H9 (cell line): ENCODE measurements at regions not wholly inside any gene's neighbourhood (a gene's known extent, or its start where the extent isn't known, plus 50 kb on each side); places are given as distances from the start of the nearest gene placed in this dataset.

ENCODE experiments used
- DNase-seq: peaks from one replicate; pipeline ENCODE4 v3.0.0-alpha.2; 2017
- H2AFZ ChIP-seq: one replicate; pipeline ENCODE4 v1.6.1; 2013; ENCODE audit warnings: mild to moderate bottlenecking, low read length, control low read depth, moderate library complexity
- H2AK5ac ChIP-seq: 2 replicates; pipeline ENCODE4 v1.6.1; 2013; ENCODE audit warnings: low read length, control low read depth, mixed read lengths; ENCODE audit not compliant: insufficient read length
- H2BK120ac ChIP-seq: one replicate; pipeline ENCODE4 v1.6.1; 2013; ENCODE audit warnings: low read depth, mild to moderate bottlenecking, low read length, control low read depth, inconsistent platforms; ENCODE audit not compliant: poor library complexity, severe bottlenecking
- H2BK12ac ChIP-seq: 2 replicates; pipeline ENCODE4 v1.6.1; 2013; ENCODE audit warnings: low read length, control low read depth, mixed read lengths, low read depth; ENCODE audit not compliant: insufficient read length
- H2BK15ac ChIP-seq: 2 replicates; pipeline ENCODE4 v1.6.1; 2013; ENCODE audit warnings: low read depth, low read length, control low read depth
- H2BK20ac ChIP-seq: one replicate; pipeline ENCODE4 v1.6.1; 2013; ENCODE audit warnings: low read depth, mild to moderate bottlenecking, low read length, control low read depth, inconsistent platforms; ENCODE audit not compliant: poor library complexity, severe bottlenecking
- H2BK5ac ChIP-seq: 2 replicates; pipeline ENCODE4 v1.6.1; 2013; ENCODE audit warnings: low read length, control low read depth, mixed read lengths; ENCODE audit not compliant: insufficient read length
- H3K14ac ChIP-seq: 2 replicates; pipeline ENCODE4 v1.6.1; 2013; ENCODE audit warnings: low read length, control low read depth; ENCODE audit not compliant: insufficient read depth
- H3K18ac ChIP-seq: 2 replicates; pipeline ENCODE4 v1.6.1; 2013; ENCODE audit warnings: low read depth, mild to moderate bottlenecking, mixed read lengths, low read length, control low read depth; ENCODE audit not compliant: insufficient read length
- H3K23ac ChIP-seq: 2 replicates; pipeline ENCODE4 v1.6.1; 2013; ENCODE audit warnings: low read length, control low read depth, mixed read lengths, low read depth; ENCODE audit not compliant: insufficient read length
- H3K23me2 ChIP-seq: 2 replicates; pipeline ENCODE4 v1.6.1; 2013; ENCODE audit warnings: low read depth, mild to moderate bottlenecking, mixed read lengths, low read length, control low read depth; ENCODE audit not compliant: insufficient read length, poor library complexity, severe bottlenecking
- H3K27ac ChIP-seq: 2 replicates; pipeline ENCODE4 v1.5.1; 2013; ENCODE audit warnings: low read length, control low read depth, mixed read lengths, low read depth; ENCODE audit not compliant: insufficient read length
- H3K27me3 ChIP-seq: 2 replicates; pipeline ENCODE4 v1.6.1; 2013; ENCODE audit warnings: low read length, control low read depth, inconsistent platforms; ENCODE audit not compliant: insufficient read depth
- H3K4ac ChIP-seq: 2 replicates; pipeline ENCODE4 v1.6.1; 2013; ENCODE audit warnings: low read depth, mild to moderate bottlenecking, control low read depth, inconsistent platforms, low read length, moderate library complexity
- H3K4me1 ChIP-seq: 2 replicates; pipeline ENCODE4 v1.6.1; 2013; ENCODE audit warnings: low read length, control low read depth, inconsistent platforms; ENCODE audit not compliant: insufficient read depth
- H3K4me2 ChIP-seq: 2 replicates; pipeline ENCODE4 v1.6.1; 2013; ENCODE audit warnings: low read length, control low read depth, mixed read lengths; ENCODE audit not compliant: insufficient read length, insufficient read depth
- H3K56ac ChIP-seq: 2 replicates; pipeline ENCODE4 v1.6.1; 2013; ENCODE audit warnings: low read depth, mild to moderate bottlenecking, mixed read lengths, low read length, control low read depth; ENCODE audit not compliant: insufficient read length
- H3K79me1 ChIP-seq: 2 replicates; pipeline ENCODE4 v1.6.1; 2013; ENCODE audit warnings: low read depth, mild to moderate bottlenecking, moderate library complexity, low read length, control low read depth, inconsistent platforms; ENCODE audit not compliant: insufficient read depth, poor library complexity, severe bottlenecking
- H3K79me2 ChIP-seq: 2 replicates; pipeline ENCODE4 v1.6.1; 2013; ENCODE audit warnings: low read length, control low read depth, inconsistent platforms; ENCODE audit not compliant: insufficient read depth
- H3K9ac ChIP-seq: 2 replicates; pipeline ENCODE4 v1.6.1; 2013; ENCODE audit warnings: low read length, control low read depth, mixed read lengths; ENCODE audit not compliant: insufficient read length; ENCODE audit errors: extremely low read depth
- H3K9me3 ChIP-seq: one replicate; pipeline ENCODE4 v1.6.1; 2013; ENCODE audit warnings: low read depth, low read length, inconsistent platforms; ENCODE audit not compliant: control insufficient read depth
- H3T11ph ChIP-seq: one replicate; pipeline ENCODE4 v1.6.1; 2013; ENCODE audit warnings: mild to moderate bottlenecking, low read length, control low read depth, inconsistent platforms
- H4K20me1 ChIP-seq: one replicate; pipeline ENCODE4 v1.6.1; 2013; ENCODE audit not compliant: control insufficient read depth, insufficient read length, insufficient read depth
- H4K5ac ChIP-seq: 2 replicates; pipeline ENCODE4 v1.6.1; 2013; ENCODE audit warnings: low read depth, mild to moderate bottlenecking, mixed read lengths, low read length, control low read depth; ENCODE audit not compliant: insufficient read length
- H4K8ac ChIP-seq: replicated peaks from 2 replicates; pipeline ENCODE4 v1.6.1; 2013; ENCODE audit warnings: low read length, control low read depth, mixed read lengths, low read depth; ENCODE audit not compliant: insufficient read length
- H4K91ac ChIP-seq: 2 replicates; pipeline ENCODE4 v1.6.1; 2013; ENCODE audit warnings: low read depth, mild to moderate bottlenecking, moderate library complexity, mixed read lengths, low read length, control low read depth; ENCODE audit not compliant: insufficient read length
- H3K27ac Mint-ChIP-seq, 3 experiments: 2 replicates in 2 of 3; 3 replicates in 1 of 3; pipeline ENCODE4 v1.8.0; 2020 to 2021; ENCODE audit warnings: mixed read lengths in 3 of 3, mild to moderate bottlenecking in 1 of 3, moderate library complexity in 1 of 3
- H3K27me3 Mint-ChIP-seq: 2 replicates; pipeline ENCODE4 v1.8.0; 2021; ENCODE audit warnings: low read depth, mild to moderate bottlenecking, moderate library complexity, mixed read lengths
- H3K36me3 Mint-ChIP-seq, 3 experiments: 2 replicates in 2 of 3; 3 replicates in 1 of 3; pipeline ENCODE4 v1.8.0; 2020 to 2021; ENCODE audit warnings: low read depth in 3 of 3, mixed read lengths in 3 of 3; ENCODE audit not compliant: insufficient read depth in 1 of 3
- H3K4me1 Mint-ChIP-seq, 2 experiments: 2 replicates each; pipeline ENCODE4 v1.8.0; 2020; ENCODE audit warnings: mixed read lengths in 2 of 2
- H3K4me3 Mint-ChIP-seq, 2 experiments: 2 replicates in 1 of 2; 3 replicates in 1 of 2; pipeline ENCODE4 v1.8.0; 2020 to 2021; ENCODE audit warnings: mild to moderate bottlenecking in 2 of 2, mixed read lengths in 2 of 2, moderate library complexity in 1 of 2
- H3K9me3 Mint-ChIP-seq, 2 experiments: 2 replicates in 1 of 2; 3 replicates in 1 of 2; pipeline ENCODE4 v1.8.0; 2020; ENCODE audit warnings: mild to moderate bottlenecking in 2 of 2, mixed read lengths in 2 of 2, moderate library complexity in 1 of 2
- WGBS: extraction: QIAGEN DNeasy Blood & Tissue Kit; methylation state at CpG from one replicate; pipeline ENCODE4 v1.1.7; 2013; ENCODE audit warnings: missing lambda C conversion rate, low lambda C conversion rate, mixed read lengths; ENCODE audit not compliant: insufficient read length; ENCODE audit errors: extremely low coverage; 5-methylcytosine and 5-hydroxymethylcytosine counted together
- TF ChIP-seq, protein P1 (sequence below): fragments of 200-600 bp; sonication (generic); conservative IDR thresholded peaks from 3 replicates; pipeline ENCODE4 v1.8.0; 2021; ENCODE audit warnings: antibody characterized with exemption, mild to moderate bottlenecking

DNA sequence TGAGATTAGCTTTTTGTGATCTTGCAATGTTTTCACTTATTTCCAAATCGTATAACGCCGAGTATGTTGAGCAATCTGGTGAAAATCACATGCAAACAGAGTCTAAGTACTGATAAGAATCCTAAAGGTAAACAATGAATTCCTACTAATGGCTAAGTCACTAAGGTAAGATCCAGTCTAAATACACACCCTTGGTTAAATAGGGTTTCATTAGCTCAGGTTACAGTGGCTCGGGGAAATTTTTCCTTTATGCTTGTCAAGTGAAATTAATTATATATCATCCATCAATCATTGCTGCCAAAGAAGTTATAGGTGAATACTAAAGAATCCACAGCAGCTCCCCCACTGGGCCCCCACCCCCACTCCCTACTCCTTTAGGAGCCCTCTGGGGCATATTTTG is 139.3 kb downstream of the SOX2 start:
- Histone ChIP-seq H2BK120ac (no peak overlapping the region), H2AK5ac (no peak overlapping the region), H4K5ac (no peak overlapping the region), H3K9ac (no peak overlapping the region), H3K79me2 (no peaks in the 10 kb centered on the region), H2BK5ac (no peak overlapping the region), H3K9me3 (no peaks in the 10 kb centered on the region), H3K18ac (no peak overlapping the region), H3K23me2 (no peaks in the 10 kb centered on the region), H3K23ac (no peak overlapping the region), H2AFZ (no peak overlapping the region), H3K27me3 (no peaks in the 10 kb centered on the region), H2BK15ac (no peak overlapping the region), H2BK12ac (no peak overlapping the region), H2BK20ac (no peak overlapping the region), H4K20me1 (no peaks in the 10 kb centered on the region), H3K4me1 (no peaks in the 10 kb centered on the region; the same call in 1 of the 2 replicates), H4K8ac (no peak overlapping the region), H3T11ph (no peak overlapping the region), H3K27ac (no peak overlapping the region), H3K14ac (no peak overlapping the region), H3K4me2 (no peak overlapping the region), H3K79me1 (no peaks in the 10 kb centered on the region), H3K56ac (no peak overlapping the region), H3K4ac (no peak overlapping the region), H4K91ac (no peak overlapping the region)
- no peak overlapping the region for H3K4me3 Mint-ChIP-seq
- no peaks in the 10 kb centered on the region for H3K27me3 Mint-ChIP-seq
- H3K27ac Mint-ChIP-seq = no peak overlapping the region
- DNase-seq = no peak
- H3K9me3 Mint-ChIP-seq = no peaks in the 10 kb centered on the region
- no CpG with 5 or more reads among the region's 4 CpGs for WGBS
- H3K4me1 Mint-ChIP-seq = peaks cover 24 to 26% of the 10 kb centered on the region in 2 experiments
- TF ChIP-seq, protein P1, sequence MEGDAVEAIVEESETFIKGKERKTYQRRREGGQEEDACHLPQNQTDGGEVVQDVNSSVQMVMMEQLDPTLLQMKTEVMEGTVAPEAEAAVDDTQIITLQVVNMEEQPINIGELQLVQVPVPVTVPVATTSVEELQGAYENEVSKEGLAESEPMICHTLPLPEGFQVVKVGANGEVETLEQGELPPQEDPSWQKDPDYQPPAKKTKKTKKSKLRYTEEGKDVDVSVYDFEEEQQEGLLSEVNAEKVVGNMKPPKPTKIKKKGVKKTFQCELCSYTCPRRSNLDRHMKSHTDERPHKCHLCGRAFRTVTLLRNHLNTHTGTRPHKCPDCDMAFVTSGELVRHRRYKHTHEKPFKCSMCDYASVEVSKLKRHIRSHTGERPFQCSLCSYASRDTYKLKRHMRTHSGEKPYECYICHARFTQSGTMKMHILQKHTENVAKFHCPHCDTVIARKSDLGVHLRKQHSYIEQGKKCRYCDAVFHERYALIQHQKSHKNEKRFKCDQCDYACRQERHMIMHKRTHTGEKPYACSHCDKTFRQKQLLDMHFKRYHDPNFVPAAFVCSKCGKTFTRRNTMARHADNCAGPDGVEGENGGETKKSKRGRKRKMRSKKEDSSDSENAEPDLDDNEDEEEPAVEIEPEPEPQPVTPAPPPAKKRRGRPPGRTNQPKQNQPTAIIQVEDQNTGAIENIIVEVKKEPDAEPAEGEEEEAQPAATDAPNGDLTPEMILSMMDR = no peak
- no peaks in the 10 kb centered on the region; a peak in 1 of 7 replicates for H3K36me3 Mint-ChIP-seq
